ENCODE measurements at regions not wholly inside any gene's neighbourhood (a gene's known extent, or its start where the extent isn't known, plus 50 kb on each side); places are given as distances from the start of the nearest gene placed in this dataset.

- no peak for TF ChIP-seq EZH2 (IDR thresholded peaks at IDR 0.05; ENCODE audit: insufficient read depth, poor library complexity, severe bottlenecking)
- TF ChIP-seq EZH2phosphoT487 (IDR thresholded peaks at IDR 0.05; ENCODE audit: insufficient read depth, low read depth): no peak
Observed at GRCh38 chr14:83163016-83163415, 1629.4 kb upstream of the SEL1L start.
